ENCODE measurements at regions not wholly inside any gene's neighbourhood (a gene's known extent, or its start where the extent isn't known, plus 50 kb on each side); places are given as distances from the start of the nearest gene placed in this dataset.

GRCh38 chr4:27132497-27132896 lies 271.9 kb downstream of the STIM2 start:
- TF ChIP-seq CTCF (IDR thresholded peaks at IDR 0.05; ENCODE audit: low read depth, low read length, poor library complexity, severe bottlenecking): no peak
- no peak for TF ChIP-seq EZH2phosphoT487 (IDR thresholded peaks at IDR 0.05; ENCODE audit: borderline replicate concordance, low read length)

All from DOHH2 (cell line).